PC-9 (cell line): ENCODE measurements at regions not wholly inside any gene's neighbourhood (a gene's known extent, or its start where the extent isn't known, plus 50 kb on each side); places are given as distances from the start of the nearest gene placed in this dataset.

Source experiments
- CTCF ChIP-seq: fragments of 200-600 bp; sonication (generic); conservative IDR thresholded peaks from 2 replicates; pipeline ENCODE4 v1.6.1; 2017; ENCODE audit warnings: mixed run types, antibody characterized with exemption, mild to moderate bottlenecking, moderate library complexity
- EZH2 ChIP-seq: fragments of 200-600 bp; sonication (generic); IDR thresholded peaks from 2 replicates; pipeline ENCODE4 v1.8.0; 2017; ENCODE audit warnings: antibody characterized with exemption, low read depth

DNA sequence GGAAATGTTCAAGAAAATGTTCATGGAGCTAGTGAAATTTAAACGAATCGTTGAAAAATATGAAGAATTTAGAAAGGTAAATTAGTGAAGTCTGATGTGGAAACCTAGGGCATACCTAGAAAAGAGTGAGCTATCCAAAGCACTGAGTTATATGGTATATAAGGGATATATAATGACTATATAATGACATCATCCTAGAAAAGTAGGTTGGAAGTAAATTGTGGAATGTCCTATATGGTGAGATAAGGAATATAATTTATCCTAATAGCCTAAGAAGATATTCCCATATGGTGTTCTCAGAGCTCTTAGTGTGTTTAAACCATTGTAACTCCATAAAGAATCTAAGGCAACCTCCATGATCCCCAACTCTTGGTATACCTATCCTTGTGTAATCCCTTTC is 876.4 kb upstream of the ADGRL2 start:
- TF ChIP-seq CTCF, result no peak
- no peak for TF ChIP-seq EZH2
